Activated CD8-positive, alpha-beta T cell treated with anti-CD3 and anti-CD28 coated beads for 36 hours (primary cell): ENCODE measurements at regions not wholly inside any gene's neighbourhood (a gene's known extent, or its start where the extent isn't known, plus 50 kb on each side); places are given as distances from the start of the nearest gene placed in this dataset.

ENCODE experiments used
- ATAC-seq: fragments of 200-7000 bp; cut with Tn5 transposase; one replicate; pipeline ENCODE4 v1.10.0; 2021; ENCODE audit warnings: mild to moderate bottlenecking, moderate library complexity
- CTCF ChIA-PET: fragments of 350-600 bp; sonication (Branson Sonifier 250); formaldehyde crosslinking; loops from one replicate; lab custom pipeline; 2021; ENCODE audit warnings: antibody characterized with exemption; lab: Charles Lee
- POLR2A ChIA-PET: fragments of 350-600 bp; sonication (Branson Sonifier 250); formaldehyde crosslinking; loops from one replicate; lab custom pipeline; 2021; ENCODE audit warnings: antibody characterized with exemption; lab: Charles Lee
- DNase-seq: peaks from one replicate; pipeline ENCODE4 v3.0.0-alpha.2; 2020
- H3K27ac Mint-ChIP-seq: one replicate; pipeline ENCODE4 v1.8.0; 2021; ENCODE audit warnings: mild to moderate bottlenecking, mixed read lengths
- H3K27me3 Mint-ChIP-seq: one replicate; pipeline ENCODE4 v1.8.0; 2021; ENCODE audit warnings: mixed read lengths
- H3K36me3 Mint-ChIP-seq: one replicate; pipeline ENCODE4 v1.8.0; 2021; ENCODE audit warnings: low read depth, mixed read lengths
- H3K4me1 Mint-ChIP-seq: one replicate; pipeline ENCODE4 v1.8.0; 2021; ENCODE audit warnings: low read depth, mixed read lengths
- H3K4me3 Mint-ChIP-seq: one replicate; pipeline ENCODE4 v1.8.0; 2021; ENCODE audit warnings: mild to moderate bottlenecking, moderate library complexity, mixed read lengths
- H3K9me3 Mint-ChIP-seq: one replicate; pipeline ENCODE4 v1.8.0; 2021; ENCODE audit warnings: mixed read lengths
- intact Hi-C: fragments of 100-400 bp; cut with micrococcal nuclease; formaldehyde crosslinking; loops from one replicate; pipeline ENCODE4 v1.10.0; 2022
- TF ChIP-seq, protein P1 (sequence below): fragments of 200-600 bp; IDR thresholded peaks from one replicate; pipeline ENCODE4 v1.8.0; 2022; ENCODE audit warnings: antibody characterized with exemption, mild to moderate bottlenecking

GRCh38 chrX:115368876-115369275, 79.4 kb downstream of the LUZP4 start:
- CTCF ChIA-PET = no interaction called here
- ATAC-seq (no peak), DNase-seq (no peak)
- peaks cover 4% of the 10 kb centered on the region for H3K27me3 Mint-ChIP-seq
- TF ChIP-seq, protein P1, sequence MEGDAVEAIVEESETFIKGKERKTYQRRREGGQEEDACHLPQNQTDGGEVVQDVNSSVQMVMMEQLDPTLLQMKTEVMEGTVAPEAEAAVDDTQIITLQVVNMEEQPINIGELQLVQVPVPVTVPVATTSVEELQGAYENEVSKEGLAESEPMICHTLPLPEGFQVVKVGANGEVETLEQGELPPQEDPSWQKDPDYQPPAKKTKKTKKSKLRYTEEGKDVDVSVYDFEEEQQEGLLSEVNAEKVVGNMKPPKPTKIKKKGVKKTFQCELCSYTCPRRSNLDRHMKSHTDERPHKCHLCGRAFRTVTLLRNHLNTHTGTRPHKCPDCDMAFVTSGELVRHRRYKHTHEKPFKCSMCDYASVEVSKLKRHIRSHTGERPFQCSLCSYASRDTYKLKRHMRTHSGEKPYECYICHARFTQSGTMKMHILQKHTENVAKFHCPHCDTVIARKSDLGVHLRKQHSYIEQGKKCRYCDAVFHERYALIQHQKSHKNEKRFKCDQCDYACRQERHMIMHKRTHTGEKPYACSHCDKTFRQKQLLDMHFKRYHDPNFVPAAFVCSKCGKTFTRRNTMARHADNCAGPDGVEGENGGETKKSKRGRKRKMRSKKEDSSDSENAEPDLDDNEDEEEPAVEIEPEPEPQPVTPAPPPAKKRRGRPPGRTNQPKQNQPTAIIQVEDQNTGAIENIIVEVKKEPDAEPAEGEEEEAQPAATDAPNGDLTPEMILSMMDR = no peak
- POLR2A ChIA-PET = no interaction called here
- no peaks in the 10 kb centered on the region for H3K9me3 Mint-ChIP-seq
- no peak overlapping the region for H3K27ac Mint-ChIP-seq
- intact Hi-C loops = no loop called here
- H3K4me1 Mint-ChIP-seq = no peaks in the 10 kb centered on the region
- no peaks in the 10 kb centered on the region for H3K36me3 Mint-ChIP-seq
- no peak overlapping the region for H3K4me3 Mint-ChIP-seq

DNA sequence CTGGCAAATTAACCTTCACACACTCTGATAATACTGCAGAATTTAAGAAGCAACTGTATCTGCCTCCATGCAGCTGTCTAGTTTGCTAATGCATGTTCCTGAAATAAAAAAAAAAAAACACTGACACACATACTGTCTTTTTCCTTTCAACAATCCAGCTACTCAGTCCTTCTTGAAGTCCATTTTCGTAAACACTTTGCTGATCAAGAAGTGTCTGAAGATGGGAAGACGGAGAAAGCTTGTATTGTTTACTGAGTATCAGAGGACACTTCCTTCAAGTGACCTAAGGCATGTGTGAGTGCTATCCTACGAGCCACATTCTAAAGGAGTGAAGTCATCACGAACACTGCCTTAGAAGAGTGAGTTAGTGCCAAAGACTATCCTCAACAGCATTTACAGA, 82.6 kb downstream of the LUZP4 start:
- TF ChIP-seq, protein P1 = no peak
- Mint-ChIP-seq H3K4me3 (no peak overlapping the region), H3K36me3 (no peaks in the 10 kb centered on the region), H3K4me1 (no peaks in the 10 kb centered on the region), H3K9me3 (no peaks in the 10 kb centered on the region), H3K27me3 (no peaks in the 10 kb centered on the region), H3K27ac (no peak overlapping the region)
- no peak for DNase-seq
- no peak for ATAC-seq
- CTCF ChIA-PET = no interaction called here
- POLR2A ChIA-PET = no interaction called here
- intact Hi-C loops = no loop called here

DNA sequence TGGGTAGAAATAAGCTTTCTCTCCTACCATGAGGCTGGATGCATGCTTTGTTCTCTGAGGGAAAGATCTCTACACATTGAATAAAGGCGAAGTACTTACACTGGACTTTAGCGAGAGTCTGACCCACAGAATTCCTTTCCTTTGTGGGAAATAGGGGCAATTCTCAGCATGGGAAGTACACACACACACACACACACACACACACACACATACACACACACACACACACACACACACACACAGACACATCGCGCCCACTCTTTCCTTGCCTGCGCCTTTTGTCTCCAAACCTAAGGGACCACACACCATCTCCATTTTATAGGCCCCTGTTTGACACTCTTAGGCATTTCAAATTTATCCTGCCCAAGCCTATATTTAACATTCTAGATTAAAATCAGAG, 83.8 kb downstream of the LUZP4 start:
- Mint-ChIP-seq H3K27me3 (no peaks in the 10 kb centered on the region), H3K4me1 (no peaks in the 10 kb centered on the region), H3K27ac (no peak overlapping the region), H3K4me3 (no peak overlapping the region), H3K36me3 (no peaks in the 10 kb centered on the region), H3K9me3 (no peaks in the 10 kb centered on the region)
- TF ChIP-seq, protein P1 = no peak
- DNase-seq (no peak), ATAC-seq (no peak)
- ChIA-PET POLR2A (no interaction called here), CTCF (no interaction called here)
- intact Hi-C loops = no loop called here

GRCh38 chrX:115378471-115378870, 89.0 kb downstream of the LUZP4 start:
- no peaks in the 10 kb centered on the region for H3K27me3 Mint-ChIP-seq
- intact Hi-C loops = no loop called here
- ATAC-seq (no peak), DNase-seq (no peak)
- no peak overlapping the region for H3K27ac Mint-ChIP-seq
- H3K36me3 Mint-ChIP-seq = no peaks in the 10 kb centered on the region
- POLR2A ChIA-PET = no interaction called here
- H3K9me3 Mint-ChIP-seq = no peaks in the 10 kb centered on the region
- no peak overlapping the region for H3K4me3 Mint-ChIP-seq
- TF ChIP-seq, protein P1 = no peak
- CTCF ChIA-PET = no interaction called here
- H3K4me1 Mint-ChIP-seq = no peaks in the 10 kb centered on the region

DNA sequence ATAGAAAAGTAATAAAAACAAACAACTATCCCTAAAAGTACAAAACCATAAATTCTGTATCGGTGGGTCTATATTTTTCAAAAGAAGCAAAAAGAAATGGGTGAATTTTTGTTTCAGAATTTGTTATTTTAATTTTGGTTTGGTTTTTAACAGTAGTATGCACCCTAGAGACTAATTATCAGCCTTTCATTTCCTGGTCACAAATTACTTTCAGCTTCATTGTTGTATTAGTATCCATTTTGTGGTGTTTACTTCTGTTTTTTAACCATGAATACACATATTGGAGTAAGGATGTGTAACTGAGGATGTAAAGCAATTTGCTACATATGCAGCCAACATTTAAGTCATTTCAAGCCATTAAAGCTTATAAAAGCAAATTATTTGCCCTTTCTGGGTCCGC, 97.8 kb downstream of the LUZP4 start:
- no peak overlapping the region for H3K4me3 Mint-ChIP-seq
- DNase-seq = no peak
- no peak overlapping the region for H3K27ac Mint-ChIP-seq
- intact Hi-C loops = no loop called here
- no peaks in the 10 kb centered on the region for H3K36me3 Mint-ChIP-seq
- TF ChIP-seq, protein P1 = no peak
- ATAC-seq = no peak
- no peaks in the 10 kb centered on the region for H3K27me3 Mint-ChIP-seq
- ChIA-PET POLR2A (no interaction called here), CTCF (no interaction called here)
- H3K9me3 Mint-ChIP-seq = no peaks in the 10 kb centered on the region
- no peaks in the 10 kb centered on the region for H3K4me1 Mint-ChIP-seq
